GM12891 (cell line): ENCODE measurements at regions not wholly inside any gene's neighbourhood (a gene's known extent, or its start where the extent isn't known, plus 50 kb on each side); places are given as distances from the start of the nearest gene placed in this dataset.

Source experiments
- POLR2A ChIP-seq: IDR thresholded peaks from 2 replicates; pipeline ENCODE4 v1.6.1; 2011; ENCODE audit warnings: low read depth, low read length, control low read depth
- POLR2AphosphoS5 ChIP-seq: IDR thresholded peaks from 2 replicates; pipeline ENCODE4 v1.6.1; 2011; ENCODE audit warnings: low read depth, low read length, control low read depth

- TF ChIP-seq POLR2A (no peak), POLR2AphosphoS5 (no peak)
Measured at GRCh38 chr2:122868646-122869275, 1113.3 kb downstream of the TSN start.
